K562 (cell line): ENCODE measurements at regions not wholly inside any gene's neighbourhood (a gene's known extent, or its start where the extent isn't known, plus 50 kb on each side); places are given as distances from the start of the nearest gene placed in this dataset.
"Not testable (repeated sequence)": the region's sequence is repeated elsewhere in the genome, so short reads cannot be mapped to it uniquely, and the experiment has no call there.

Source experiments
- ATAC-seq: fragments of 200-7000 bp; cut with Tn5 transposase; 3 replicates; pipeline ENCODE4 v1.9.1; 2020; ENCODE audit warnings: moderate library complexity
- BruUV-seq: library from RNA; stranded (reverse); fragments of 400-500 nt; replicated peaks from 2 replicates; lab custom pipeline; 2021; lab: Mats Ljungman, UMichigan
- CTCF ChIA-PET: fragments of 300-600 bp; formaldehyde crosslinking; extraction: SDS; loops from one replicate; lab custom pipeline; 2021; ENCODE audit warnings: low intra/inter-chr PET ratio; lab: Yijun Ruan, JAX
- POLR2A ChIA-PET: fragments of 300-600, 350-650 bp; sonication (Branson Sonifier 250); formaldehyde crosslinking; extraction: SDS; loops from one replicate; lab custom pipeline; 2021; ENCODE audit warnings: antibody characterized with exemption, inconsistent platforms; lab: Yijun Ruan, JAX
- DNase-seq, 4 experiments: peaks; one replicate each; pipeline versions ENCODE4 v3.0.0 to v3.0.0-alpha.2; 2011 to 2018; ENCODE audit warnings: low spot score in 3 of 4, mixed read lengths in 3 of 4; ENCODE audit errors: extremely low read depth in 1 of 4
- FAIRE-seq: peaks from 2 replicates; lab custom pipeline; 2011; peaks lifted over from hg19 to GRCh38; lab: Jason Lieb, UNC
- H2AFZ ChIP-seq: 2 replicates; pipeline ENCODE4 v1.6.0; 2011; ENCODE audit warnings: low read depth, low read length, control low read depth, inconsistent platforms
- H3K27ac ChIP-seq: fragments of 200-600 bp; 3 replicates; pipeline ENCODE4 v1.8.0; 2011; ENCODE audit warnings: low read depth, mild to moderate bottlenecking, control low read depth, inconsistent platforms, low read length, moderate library complexity, mixed read lengths; ENCODE audit errors: extremely low read depth
- H3K27me3 ChIP-seq, 2 experiments: fragments of 300-600 bp in 1 of 2; 2 replicates in 1 of 2; 3 replicates in 1 of 2; pipeline versions ENCODE4 v1.6.0 to v1.8.0; 2011; ENCODE audit warnings: inconsistent platforms in 2 of 2, low read length in 2 of 2, mild to moderate bottlenecking in 1 of 2, mixed read lengths in 1 of 2, moderate library complexity in 1 of 2; ENCODE audit not compliant: control insufficient read depth in 2 of 2, insufficient read depth in 2 of 2
- H3K36me3 ChIP-seq: fragments of 300-600 bp; 3 replicates; pipeline ENCODE4 v1.8.0; 2011; ENCODE audit warnings: mild to moderate bottlenecking, low read length, inconsistent platforms; ENCODE audit not compliant: control insufficient read depth, insufficient read depth
- H3K4me1 ChIP-seq, 2 experiments: fragments of 200-600 bp in 1 of 2; replicated peaks in 1 of 2; 2 replicates in 1 of 2; 3 replicates in 1 of 2; pipeline versions ENCODE4 v1.5.1 to v1.8.0; 2011; ENCODE audit warnings: inconsistent platforms in 2 of 2, low read length in 2 of 2, mild to moderate bottlenecking in 1 of 2, mixed read lengths in 1 of 2, moderate library complexity in 1 of 2; ENCODE audit not compliant: control insufficient read depth in 2 of 2, insufficient read depth in 2 of 2
- H3K4me2 ChIP-seq: 2 replicates; pipeline ENCODE4 v1.6.1; 2011; ENCODE audit warnings: low read length, control low read depth, inconsistent platforms, mixed read lengths; ENCODE audit not compliant: insufficient read depth
- H3K4me3 ChIP-seq: fragments of 200-600 bp; sonication (generic), shearing (Covaris generic); 2 replicates; pipeline ENCODE4 v1.5.1; 2016; ENCODE audit warnings: control low read depth, inconsistent platforms
- H3K79me2 ChIP-seq: fragments of 200-600 bp; 3 replicates; pipeline ENCODE4 v1.8.0; 2011; ENCODE audit warnings: low read length, inconsistent platforms; ENCODE audit not compliant: control insufficient read depth, insufficient read depth
- H3K9ac ChIP-seq, 2 experiments: 2 replicates each; pipeline versions ENCODE4 v1.6.0 to v1.6.1; 2011; ENCODE audit warnings: low read depth in 2 of 2, low read length in 2 of 2, control low read depth in 1 of 2, inconsistent platforms in 1 of 2, mild to moderate bottlenecking in 1 of 2, mixed read lengths in 1 of 2; ENCODE audit not compliant: insufficient read depth in 1 of 2
- H3K9me1 ChIP-seq: one replicate; pipeline ENCODE4 v1.6.0; 2011; ENCODE audit warnings: inconsistent platforms, mild to moderate bottlenecking, low read length, moderate library complexity; ENCODE audit not compliant: control insufficient read depth, insufficient read depth
- H3K9me3 ChIP-seq: replicated peaks from 2 replicates; pipeline ENCODE4 v1.5.1; 2011; ENCODE audit warnings: low read depth, low read length, inconsistent platforms; ENCODE audit not compliant: control insufficient read depth, insufficient read depth
- H4K20me1 ChIP-seq: replicated peaks from 2 replicates; pipeline ENCODE4 v1.6.1; 2011; ENCODE audit warnings: low read length, inconsistent platforms, mixed read lengths; ENCODE audit not compliant: control insufficient read depth, insufficient read depth
- WGBS: fragments of 100-300 bp; shearing (Covaris generic); methylation state at CpG from one replicate; pipeline ENCODE4 v1.1.6; 2016; ENCODE audit warnings: low coverage, mixed read lengths; ENCODE audit not compliant: insufficient coverage; ENCODE audit errors: missing lambda C conversion rate; 5-methylcytosine and 5-hydroxymethylcytosine counted together
- in situ Hi-C: fragments of 300-500 bp; cut with MboI; formaldehyde crosslinking; loops from 4 replicates; pipeline ENCODE4 v1.15.0; 2018; ENCODE audit warnings: inconsistent platforms, mixed read lengths
- intact Hi-C: fragments of 100-400 bp; cut with micrococcal nuclease; formaldehyde crosslinking; loops from 2 replicates; pipeline ENCODE4 v1.14.2; 2022

DNA sequence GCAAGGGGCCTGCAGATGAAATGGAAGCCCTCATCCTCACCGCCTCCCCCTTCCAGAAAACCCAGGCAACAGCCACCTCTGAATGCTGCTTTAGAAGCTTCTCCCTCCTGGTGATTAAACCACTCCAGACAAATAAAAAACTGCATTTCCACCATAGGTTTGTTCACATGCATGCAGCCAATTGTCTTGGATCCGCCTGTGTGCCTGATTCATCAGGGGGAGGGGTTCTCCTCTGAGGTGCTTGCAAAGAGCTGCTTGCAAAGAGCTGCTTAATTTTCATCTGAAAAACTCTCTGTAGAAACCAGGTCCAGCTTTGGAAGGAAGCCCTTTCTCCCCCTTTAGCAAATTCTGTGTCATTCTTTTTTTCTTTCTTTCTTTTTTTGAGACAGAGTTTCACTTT is 100.6 kb downstream of the DEFB131A start:
- H3K9ac ChIP-seq, H3K27ac ChIP-seq, ATAC-seq, H3K4me2 ChIP-seq, H3K4me3 ChIP-seq, H3K9me3 ChIP-seq, H3K9me1 ChIP-seq, H4K20me1 ChIP-seq, FAIRE-seq, CTCF ChIA-PET, H3K27me3 ChIP-seq, DNase-seq, in situ Hi-C loops, H3K4me1 ChIP-seq, intact Hi-C loops, H3K79me2 ChIP-seq, H3K36me3 ChIP-seq, BruUV-seq, H2AFZ ChIP-seq: not testable (repeated sequence)
- WGBS: 0% methylated on average over 1 of the region's 2 CpGs
- POLR2A ChIA-PET: interaction anchor here (0.6 kb wide), 1 partner anchor 175 kb away, joined by 3 read pairs; no protein-coding TSS in a partner anchor

DNA sequence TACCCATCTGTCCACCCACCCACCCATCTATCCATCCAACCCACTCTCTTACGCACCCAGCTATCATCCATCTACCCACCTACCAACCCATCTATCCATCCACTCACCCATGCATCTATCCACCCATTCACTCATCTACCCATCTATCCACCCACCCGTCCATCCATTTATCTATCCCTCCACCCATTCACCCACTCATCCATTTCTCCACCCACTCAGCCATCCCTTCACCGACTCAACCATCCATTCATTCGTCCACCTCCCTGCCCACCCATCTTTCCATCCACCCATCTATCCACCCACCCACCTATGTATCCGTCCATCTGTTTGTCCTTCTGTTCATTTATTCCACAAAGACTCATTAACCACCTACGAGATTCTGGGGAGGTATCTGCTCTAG is 103.3 kb downstream of the DEFB131A start:
- H3K79me2 ChIP-seq, in situ Hi-C loops, H3K27me3 ChIP-seq, H3K4me2 ChIP-seq, H4K20me1 ChIP-seq, intact Hi-C loops, H2AFZ ChIP-seq, H3K9ac ChIP-seq, FAIRE-seq, ATAC-seq, H3K9me1 ChIP-seq, H3K27ac ChIP-seq, H3K4me3 ChIP-seq, BruUV-seq, H3K36me3 ChIP-seq, POLR2A ChIA-PET, CTCF ChIA-PET, DNase-seq, H3K9me3 ChIP-seq, H3K4me1 ChIP-seq: not testable (repeated sequence)
- WGBS: 0% methylated on average over 6 of the region's 6 CpGs

DNA sequence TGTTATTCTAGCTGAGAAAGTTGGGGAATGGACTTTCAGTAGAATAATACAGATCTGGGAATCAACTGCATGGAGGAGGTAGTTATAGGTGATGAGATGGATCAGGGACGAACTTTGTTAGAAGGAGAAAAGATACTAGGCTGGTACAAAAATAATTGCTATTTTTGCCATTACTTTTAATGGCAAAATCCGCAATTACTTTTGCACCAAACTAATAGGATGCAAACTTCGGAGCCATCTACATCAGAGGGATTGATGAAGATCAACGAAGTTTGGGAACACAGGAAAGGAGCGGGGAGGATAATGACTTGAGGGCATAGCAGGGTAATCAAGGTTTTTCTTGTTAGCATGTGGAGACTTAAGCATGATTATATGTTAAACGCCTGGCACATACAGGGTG is 111.9 kb downstream of the DEFB131A start:
- H3K4me3 ChIP-seq, H3K9me3 ChIP-seq, H3K4me1 ChIP-seq, H3K27me3 ChIP-seq, BruUV-seq, POLR2A ChIA-PET, ATAC-seq, intact Hi-C loops, in situ Hi-C loops, H3K9me1 ChIP-seq, H3K27ac ChIP-seq, H3K79me2 ChIP-seq, H3K9ac ChIP-seq, CTCF ChIA-PET, H3K36me3 ChIP-seq, FAIRE-seq, H3K4me2 ChIP-seq, H2AFZ ChIP-seq, H4K20me1 ChIP-seq, DNase-seq: not testable (repeated sequence)
- 1% methylated on average over 6 of the region's 6 CpGs for WGBS
